Right lobe of liver (tissue), 6 donors: ENCODE measurements at regions not wholly inside any gene's neighbourhood (a gene's known extent, or its start where the extent isn't known, plus 50 kb on each side); places are given as distances from the start of the nearest gene placed in this dataset.

Experiments
- ATAC-seq, 4 donors: fragments of 200-7000 bp; cut with Tn5 transposase; one replicate each; pipeline ENCODE4 v1.9.1; 2020; ENCODE audit warnings: mild to moderate bottlenecking in 4 of 4, moderate library complexity in 4 of 4
- DNase-seq, 3 donors: peaks; one replicate each; pipeline ENCODE4 v3.0.0-alpha.2; 2020
- H3K27ac ChIP-seq, 3 donors: fragments of 200-600 bp; one replicate each; pipeline ENCODE4 v1.8.0; 2022
- H3K27me3 ChIP-seq, 2 donors: fragments of 200-600 bp; one replicate each; pipeline ENCODE4 v1.8.0; 2022
- H3K36me3 ChIP-seq, 4 donors: fragments of 200-600 bp; sonication (generic) in 1 of 4; one replicate each; pipeline versions ENCODE4 v1.5.1 to v1.8.0; 2017 to 2022; ENCODE audit warnings: control low read depth in 1 of 4
- H3K4me1 ChIP-seq, 4 donors: fragments of 200-600 bp; sonication (generic) in 1 of 4; one replicate each; pipeline versions ENCODE4 v1.5.1 to v1.8.0; 2017 to 2022; ENCODE audit warnings: control low read depth in 1 of 4
- H3K4me3 ChIP-seq, 3 donors: fragments of 200-600 bp; one replicate each; pipeline ENCODE4 v1.8.0; 2022
- H3K9me3 ChIP-seq, 4 donors: fragments of 200-600 bp; sonication (generic) in 1 of 4; one replicate each; pipeline versions ENCODE4 v1.5.1 to v1.8.0; 2017 to 2022; ENCODE audit warnings: control low read depth in 1 of 4
- POLR2A ChIP-seq: fragments of 450-650 bp; IDR thresholded peaks from one replicate; pipeline ENCODE4 v1.6.1; 2017; ENCODE audit warnings: antibody characterized with exemption, mild to moderate bottlenecking
- WGBS: methylation state at CpG from one replicate; pipeline ENCODE4 v1.1.6; 2018; ENCODE audit warnings: low coverage, low lambda C conversion rate; ENCODE audit not compliant: insufficient coverage; ENCODE audit errors: missing lambda C conversion rate; 5-methylcytosine and 5-hydroxymethylcytosine counted together
- intact Hi-C, 2 donors: fragments of 100-400 bp; cut with DNase I; formaldehyde crosslinking; loops; one replicate each; pipeline versions ENCODE4 v1.11.2 to v1.14.1; 2022
- TF ChIP-seq, protein P1 (sequence below), 4 donors: fragments of 200-600 bp in 3 of 4; fragments of 450-650 bp in 1 of 4; IDR thresholded peaks; one replicate each; pipeline versions ENCODE4 v1.5.1 to v1.8.0; 2016 to 2022; ENCODE audit warnings: antibody characterized with exemption in 4 of 4, mild to moderate bottlenecking in 2 of 4
- donor health status: DM: no; HTN: yes; CAD: no.
- donor health status: DM: no; HTN: no; CAD: no.
- donor health status: DM: no; HTN: no; CAD: no.
- donor health status: DM: no; HTN: yes; CAD: no.
- donor health status: DM: no; HTN: yes; CAD: no.

DNA sequence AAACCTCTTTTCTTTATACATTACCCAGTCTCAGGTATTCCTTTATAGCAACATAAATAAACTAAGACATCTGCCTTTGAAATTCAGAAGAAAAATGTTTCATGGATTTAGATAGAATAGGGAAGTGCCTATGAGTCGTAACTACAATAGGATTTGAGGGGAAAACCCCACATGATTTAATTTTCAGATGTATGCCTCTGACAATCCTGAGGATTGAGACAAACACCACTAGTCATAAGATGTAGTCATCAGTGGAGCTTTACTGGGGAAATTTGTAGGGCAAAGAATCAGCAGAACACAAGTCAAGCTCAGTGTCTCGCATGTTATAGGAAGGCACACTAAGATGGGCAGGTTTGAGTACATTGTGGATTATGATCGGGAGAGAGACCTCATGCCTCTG is 566.4 kb downstream of the BMP2 start:
- Histone ChIP-seq H3K27me3 (no peaks in the 10 kb centered on the region), H3K4me3 (no peak overlapping the region), H3K36me3 (no peaks in the 10 kb centered on the region), H3K4me1 (no peaks in the 10 kb centered on the region), H3K27ac (no peak overlapping the region), H3K9me3 (no peaks in the 10 kb centered on the region)
- no peak for DNase-seq
- intact Hi-C loops: no loop called here
- 80% methylated on average over 2 of the region's 3 CpGs for WGBS
- TF ChIP-seq POLR2A: no peak
- TF ChIP-seq, protein P1, sequence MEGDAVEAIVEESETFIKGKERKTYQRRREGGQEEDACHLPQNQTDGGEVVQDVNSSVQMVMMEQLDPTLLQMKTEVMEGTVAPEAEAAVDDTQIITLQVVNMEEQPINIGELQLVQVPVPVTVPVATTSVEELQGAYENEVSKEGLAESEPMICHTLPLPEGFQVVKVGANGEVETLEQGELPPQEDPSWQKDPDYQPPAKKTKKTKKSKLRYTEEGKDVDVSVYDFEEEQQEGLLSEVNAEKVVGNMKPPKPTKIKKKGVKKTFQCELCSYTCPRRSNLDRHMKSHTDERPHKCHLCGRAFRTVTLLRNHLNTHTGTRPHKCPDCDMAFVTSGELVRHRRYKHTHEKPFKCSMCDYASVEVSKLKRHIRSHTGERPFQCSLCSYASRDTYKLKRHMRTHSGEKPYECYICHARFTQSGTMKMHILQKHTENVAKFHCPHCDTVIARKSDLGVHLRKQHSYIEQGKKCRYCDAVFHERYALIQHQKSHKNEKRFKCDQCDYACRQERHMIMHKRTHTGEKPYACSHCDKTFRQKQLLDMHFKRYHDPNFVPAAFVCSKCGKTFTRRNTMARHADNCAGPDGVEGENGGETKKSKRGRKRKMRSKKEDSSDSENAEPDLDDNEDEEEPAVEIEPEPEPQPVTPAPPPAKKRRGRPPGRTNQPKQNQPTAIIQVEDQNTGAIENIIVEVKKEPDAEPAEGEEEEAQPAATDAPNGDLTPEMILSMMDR (IDR thresholded peaks at IDR 0.05): no peak
- ATAC-seq: no peak

DNA sequence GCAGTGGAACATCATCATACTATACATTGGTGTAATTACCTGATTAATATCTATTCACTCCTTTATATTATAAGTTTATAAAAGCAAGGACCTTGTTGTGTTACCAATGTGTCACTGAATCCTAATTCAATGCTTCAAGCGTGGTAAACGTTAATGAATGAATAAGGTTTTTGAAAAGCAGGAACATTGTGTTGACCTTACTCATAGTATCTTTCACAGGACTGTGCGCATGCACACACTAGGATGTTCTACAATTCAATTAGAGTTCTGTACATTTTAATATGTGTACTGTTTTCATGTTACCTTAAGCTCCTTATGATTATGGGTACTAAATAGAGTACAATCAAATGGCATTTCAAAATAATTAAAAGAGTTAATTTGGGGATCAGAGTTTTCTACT is 578.5 kb downstream of the BMP2 start:
- no peak for DNase-seq
- H3K9me3 ChIP-seq: no peaks in the 10 kb centered on the region
- H3K4me1 ChIP-seq: no peaks in the 10 kb centered on the region
- no peak overlapping the region for H3K4me3 ChIP-seq
- 97% methylated on average over 3 of the region's 3 CpGs for WGBS
- H3K36me3 ChIP-seq: no peaks in the 10 kb centered on the region
- ATAC-seq: no peak
- intact Hi-C loops: no loop called here
- no peak overlapping the region for H3K27ac ChIP-seq
- no peaks in the 10 kb centered on the region for H3K27me3 ChIP-seq
- TF ChIP-seq, protein P1 (IDR thresholded peaks at IDR 0.05): no peak
- no peak for TF ChIP-seq POLR2A

DNA sequence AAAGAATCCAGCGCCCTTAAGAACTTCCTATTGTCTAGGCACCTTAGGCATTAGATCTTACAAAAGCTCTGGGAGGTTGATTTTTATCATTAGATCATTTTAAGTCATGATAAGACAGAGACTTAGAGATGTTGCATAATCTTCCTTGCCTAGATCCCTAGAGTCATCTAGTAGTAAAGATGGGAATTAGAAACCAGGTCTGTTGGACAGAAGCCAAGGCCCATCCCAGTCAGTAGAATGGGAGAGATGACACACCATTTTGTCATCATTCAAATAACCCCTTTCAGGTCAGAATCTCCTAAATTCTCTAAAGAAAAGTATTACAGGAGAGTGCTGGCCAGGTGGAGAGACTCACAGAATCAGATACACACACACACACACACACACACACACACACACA is 579.1 kb downstream of the BMP2 start:
- TF ChIP-seq, protein P1 (IDR thresholded peaks at IDR 0.05): no peak
- no peak for TF ChIP-seq POLR2A
- Histone ChIP-seq H3K36me3 (no peaks in the 10 kb centered on the region), H3K4me3 (no peak overlapping the region), H3K4me1 (no peaks in the 10 kb centered on the region), H3K9me3 (no peaks in the 10 kb centered on the region), H3K27me3 (no peaks in the 10 kb centered on the region), H3K27ac (no peak overlapping the region)
- no peak for DNase-seq
- intact Hi-C loops: no loop called here
- no peak for ATAC-seq
- 83% methylated on average over 1 of the region's 1 CpG for WGBS

DNA sequence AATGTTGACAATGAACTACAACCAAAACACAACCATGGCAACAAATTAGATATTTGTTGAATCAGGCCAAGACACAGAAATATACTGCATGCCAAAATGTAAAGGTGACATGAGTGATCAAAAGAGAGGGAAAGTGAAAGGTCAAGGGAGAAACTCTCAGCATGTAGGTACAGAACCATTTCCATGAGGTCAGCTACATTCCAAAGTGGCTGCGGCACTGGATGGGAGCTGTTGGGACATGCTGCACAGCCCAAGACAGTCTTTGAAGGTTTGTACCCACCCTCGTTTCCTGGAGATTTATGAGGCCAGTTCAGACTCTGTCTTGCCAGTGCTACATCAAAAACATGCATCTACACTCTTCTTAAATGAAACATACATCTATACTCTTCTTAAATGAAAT is 579.9 kb downstream of the BMP2 start:
- Histone ChIP-seq H3K27ac (no peak overlapping the region), H3K4me3 (no peak overlapping the region), H3K9me3 (no peaks in the 10 kb centered on the region), H3K36me3 (no peaks in the 10 kb centered on the region), H3K4me1 (no peaks in the 10 kb centered on the region), H3K27me3 (no peaks in the 10 kb centered on the region)
- TF ChIP-seq POLR2A: no peak
- TF ChIP-seq, protein P1 (IDR thresholded peaks at IDR 0.05): no peak
- ATAC-seq (no peak), DNase-seq (no peak)
- intact Hi-C loops: no loop called here
- 60% methylated on average over 2 of the region's 2 CpGs for WGBS

DNA sequence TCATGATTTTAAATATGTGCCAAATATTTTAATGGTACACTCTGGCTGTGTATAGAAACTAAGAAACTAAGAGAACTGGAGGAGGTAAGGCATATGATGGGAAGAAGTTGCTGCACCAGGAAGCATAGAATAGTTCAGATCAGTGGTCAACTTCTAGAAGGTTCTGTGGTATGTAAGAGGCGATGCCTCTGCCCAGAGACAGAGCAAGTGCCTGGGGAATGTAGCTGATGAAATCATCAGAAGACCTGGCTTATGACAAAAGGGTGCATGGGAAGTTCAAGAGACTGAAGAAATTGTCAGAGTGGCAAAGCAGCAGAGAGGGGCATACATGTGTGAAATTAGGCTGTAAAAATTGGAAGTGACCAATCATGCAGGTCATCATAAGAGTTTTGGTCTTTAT is 580.8 kb downstream of the BMP2 start:
- no peaks in the 10 kb centered on the region for H3K4me1 ChIP-seq
- H3K27me3 ChIP-seq: no peaks in the 10 kb centered on the region
- no peak for ATAC-seq
- H3K4me3 ChIP-seq: no peak overlapping the region
- TF ChIP-seq, protein P1 (IDR thresholded peaks at IDR 0.05): no peak
- TF ChIP-seq POLR2A: no peak
- H3K9me3 ChIP-seq: no peaks in the 10 kb centered on the region
- intact Hi-C loops: no loop called here
- H3K36me3 ChIP-seq: no peaks in the 10 kb centered on the region
- no peak for DNase-seq
- no peak overlapping the region for H3K27ac ChIP-seq
- WGBS: 75% methylated on average over 1 of the region's 1 CpG
